Astrocyte of the spinal cord (primary cell): ENCODE measurements at regions not wholly inside any gene's neighbourhood (a gene's known extent, or its start where the extent isn't known, plus 50 kb on each side); places are given as distances from the start of the nearest gene placed in this dataset.

ENCODE experiments used
- DNase-seq: peaks from one replicate; pipeline ENCODE4 v3.0.0; 2011; ENCODE audit warnings: low read depth, low spot score
- H3K4me3 ChIP-seq: 2 replicates; pipeline ENCODE4 v1.5.1; 2011; ENCODE audit warnings: low read depth, mild to moderate bottlenecking, low read length, moderate library complexity
- CTCF ChIP-seq: IDR thresholded peaks from 2 replicates; pipeline ENCODE4 v1.5.1; 2012; ENCODE audit warnings: low read depth, mild to moderate bottlenecking, low read length, inconsistent platforms
- in situ Hi-C: cut with HindIII; loops from 2 replicates; pipeline ENCODE4 v1.10.0; 2017; ENCODE audit warnings: low sequenced_read_pairs

- in situ Hi-C loops, result no loop called here
Observed at GRCh38 chr1:193348769-193349535, 162.5 kb upstream of the B3GALT2 start.

GRCh38 chr1:193348091-193348768, 161.8 kb upstream of the B3GALT2 start:
- no peak overlapping the region for H3K4me3 ChIP-seq
- in situ Hi-C loops, result no loop called here
- TF ChIP-seq CTCF, result no peak
- DNase-seq, result peak; percentile 44

More at GRCh38 chr1:193348769-193349535, 162.5 kb upstream of the B3GALT2 start:
- no peak overlapping the region for H3K4me3 ChIP-seq
- DNase-seq, result no peak
- TF ChIP-seq CTCF, result no peak

GRCh38 chr1:193346085-193346484, 159.7 kb upstream of the B3GALT2 start:
- H3K4me3 ChIP-seq, result no peak overlapping the region
- in situ Hi-C loops, result no loop called here
- no peak for TF ChIP-seq CTCF
- DNase-seq, result no peak

GRCh38 chr1:193342811-193343210, 156.4 kb upstream of the B3GALT2 start:
- no peak overlapping the region for H3K4me3 ChIP-seq
- no peak for DNase-seq
- in situ Hi-C loops, result no loop called here
- TF ChIP-seq CTCF, result no peak

- no peak for TF ChIP-seq CTCF
- in situ Hi-C loops, result no loop called here
- DNase-seq, result no peak
- H3K4me3 ChIP-seq, result no peak overlapping the region
Observed at GRCh38 chr1:193340331-193340730, 153.9 kb upstream of the B3GALT2 start.

- H3K4me3 ChIP-seq, result no peak overlapping the region
- DNase-seq, result no peak
- in situ Hi-C loops, result no loop called here
- no peak for TF ChIP-seq CTCF
Observed at GRCh38 chr1:193339401-193339800, 153.0 kb upstream of the B3GALT2 start.
